HEK293T (cell line): ENCODE measurements at regions not wholly inside any gene's neighbourhood (a gene's known extent, or its start where the extent isn't known, plus 50 kb on each side); places are given as distances from the start of the nearest gene placed in this dataset.

Experiments
- CTCF ChIA-PET: fragments of 350-600 bp; formaldehyde crosslinking; extraction: SDS; loops from one replicate; lab custom pipeline; 2021; ENCODE audit warnings: antibody characterized with exemption, inconsistent platforms; lab: Yijun Ruan, JAX
- POLR2A ChIA-PET: fragments of 350-600 bp; formaldehyde crosslinking; extraction: SDS; loops from one replicate; lab custom pipeline; 2020; ENCODE audit warnings: antibody characterized with exemption, inconsistent platforms; lab: Yijun Ruan, JAX
- DNase-seq: peaks from one replicate; pipeline ENCODE4 v3.0.0; 2012; ENCODE audit warnings: mixed read lengths; ENCODE audit errors: extremely low spot score
- ARNT ChIP-seq: fragments of 450-650 bp; IDR thresholded peaks from 2 replicates; pipeline ENCODE4 v1.6.1; 2017; ENCODE audit warnings: mild to moderate bottlenecking
- BHLHE40 ChIP-seq: fragments of 450-650 bp; IDR thresholded peaks from 2 replicates; pipeline ENCODE4 v1.6.1; 2016; ENCODE audit warnings: mild to moderate bottlenecking, moderate library complexity, borderline replicate concordance
- CTBP1 ChIP-seq: fragments of 450-650 bp; IDR thresholded peaks from 2 replicates; pipeline ENCODE4 v1.6.1; 2016; ENCODE audit warnings: borderline replicate concordance
- ELF4 ChIP-seq: fragments of 450-650 bp; IDR thresholded peaks from 2 replicates; pipeline ENCODE4 v1.6.1; 2017; ENCODE audit warnings: antibody characterized with exemption
- FOXA1 ChIP-seq: fragments of 450-650 bp; IDR thresholded peaks from 2 replicates; pipeline ENCODE4 v1.6.1; 2016; ENCODE audit warnings: mild to moderate bottlenecking
- FOXK2 ChIP-seq: fragments of 450-650 bp; IDR thresholded peaks from 2 replicates; pipeline ENCODE4 v1.6.1; 2016; ENCODE audit warnings: mild to moderate bottlenecking
- FOXM1 ChIP-seq: fragments of 450-650 bp; IDR thresholded peaks from 2 replicates; pipeline ENCODE4 v1.6.1; 2017; ENCODE audit warnings: mild to moderate bottlenecking, borderline replicate concordance
- HDGF ChIP-seq: fragments of 450-650 bp; IDR thresholded peaks from 2 replicates; pipeline ENCODE4 v1.6.1; 2017; ENCODE audit warnings: antibody characterized with exemption, borderline replicate concordance
- L3MBTL2 ChIP-seq: fragments of 450-650 bp; conservative IDR thresholded peaks from 2 replicates; pipeline ENCODE4 v1.6.1; 2016; ENCODE audit warnings: mild to moderate bottlenecking
- LEF1 ChIP-seq: fragments of 450-650 bp; IDR thresholded peaks from 2 replicates; pipeline ENCODE4 v1.6.1; 2017; ENCODE audit warnings: mild to moderate bottlenecking, borderline replicate concordance
- NFRKB ChIP-seq: fragments of 450-650 bp; IDR thresholded peaks from 2 replicates; pipeline ENCODE4 v1.6.1; 2016; ENCODE audit warnings: mild to moderate bottlenecking, moderate library complexity
- SP1 ChIP-seq: fragments of 450-650 bp; IDR thresholded peaks from 2 replicates; pipeline ENCODE4 v1.6.1; 2017
- SUZ12 ChIP-seq: fragments of 450-650 bp; IDR thresholded peaks from 2 replicates; pipeline ENCODE4 v1.6.1; 2016; ENCODE audit warnings: mild to moderate bottlenecking
- TARDBP ChIP-seq: fragments of 450-650 bp; IDR thresholded peaks from 2 replicates; pipeline ENCODE4 v1.6.1; 2016
- ZNF384 ChIP-seq: fragments of 450-650 bp; IDR thresholded peaks from 2 replicates; pipeline ENCODE4 v1.6.1; 2016
- TF ChIP-seq, protein P1 (sequence below): fragments of 450-650 bp; IDR thresholded peaks from 2 replicates; pipeline ENCODE4 v1.6.1; 2016

DNA sequence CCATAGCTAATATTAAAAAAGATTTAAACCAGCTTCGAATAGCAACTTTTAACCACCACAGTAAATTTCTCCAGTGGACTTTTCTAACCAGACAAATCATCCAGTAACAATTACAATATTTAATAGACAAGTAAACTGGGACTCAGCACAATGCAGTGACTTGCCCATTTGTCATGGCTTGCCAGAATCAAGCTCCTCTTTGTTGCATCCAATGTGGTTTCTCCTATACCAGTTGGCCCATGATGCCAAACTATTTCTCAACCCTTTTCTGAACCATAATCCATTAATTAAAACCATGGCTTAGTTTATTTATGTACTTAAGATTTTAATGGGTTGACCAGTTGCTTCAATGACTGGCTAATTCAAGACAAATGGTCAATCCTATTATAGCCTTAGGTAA lies 64.4 kb downstream of the DIO2 start:
- POLR2A ChIA-PET: no interaction called here
- no peak for DNase-seq
- CTCF ChIA-PET: no interaction called here
- no peak for TF ChIP-seq L3MBTL2
- no peak for TF ChIP-seq SUZ12
- no peak for TF ChIP-seq NFRKB
- no peak for TF ChIP-seq ARNT
- no peak for TF ChIP-seq FOXK2
- no peak for TF ChIP-seq CTBP1
- no peak for TF ChIP-seq TARDBP
- no peak for TF ChIP-seq ZNF384
- TF ChIP-seq, protein P1, sequence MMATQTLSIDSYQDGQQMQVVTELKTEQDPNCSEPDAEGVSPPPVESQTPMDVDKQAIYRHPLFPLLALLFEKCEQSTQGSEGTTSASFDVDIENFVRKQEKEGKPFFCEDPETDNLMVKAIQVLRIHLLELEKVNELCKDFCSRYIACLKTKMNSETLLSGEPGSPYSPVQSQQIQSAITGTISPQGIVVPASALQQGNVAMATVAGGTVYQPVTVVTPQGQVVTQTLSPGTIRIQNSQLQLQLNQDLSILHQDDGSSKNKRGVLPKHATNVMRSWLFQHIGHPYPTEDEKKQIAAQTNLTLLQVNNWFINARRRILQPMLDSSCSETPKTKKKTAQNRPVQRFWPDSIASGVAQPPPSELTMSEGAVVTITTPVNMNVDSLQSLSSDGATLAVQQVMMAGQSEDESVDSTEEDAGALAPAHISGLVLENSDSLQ: no peak
- TF ChIP-seq FOXM1: no peak
- TF ChIP-seq FOXA1: no peak
- no peak for TF ChIP-seq HDGF
- no peak for TF ChIP-seq LEF1
- TF ChIP-seq SP1: no peak
- TF ChIP-seq ELF4: no peak
- no peak for TF ChIP-seq BHLHE40

DNA sequence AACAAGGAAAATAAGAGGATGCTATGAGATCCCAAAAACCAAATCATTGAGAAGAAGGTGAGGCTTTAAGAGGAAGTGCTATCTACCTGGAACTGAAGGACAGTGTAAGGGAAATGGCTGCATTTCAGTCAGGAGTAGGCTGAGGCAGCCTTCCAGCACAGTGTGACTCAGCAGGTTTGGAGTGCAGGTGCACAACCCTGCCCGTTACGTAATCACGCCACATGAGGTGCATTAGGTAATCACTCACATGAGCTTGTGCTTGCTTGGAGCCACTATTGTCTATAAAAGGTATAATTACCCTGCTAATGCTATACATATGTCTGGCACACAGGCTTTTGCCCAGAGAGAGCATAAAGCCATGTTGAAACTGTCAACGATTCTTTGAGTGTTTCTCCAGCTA lies 74.9 kb downstream of the DIO2 start:
- no peak for TF ChIP-seq FOXK2
- TF ChIP-seq LEF1: no peak
- no peak for TF ChIP-seq BHLHE40
- TF ChIP-seq L3MBTL2: no peak
- no peak for TF ChIP-seq SP1
- TF ChIP-seq, protein P1: no peak
- POLR2A ChIA-PET: no interaction called here
- no peak for DNase-seq
- CTCF ChIA-PET: no interaction called here

DNA sequence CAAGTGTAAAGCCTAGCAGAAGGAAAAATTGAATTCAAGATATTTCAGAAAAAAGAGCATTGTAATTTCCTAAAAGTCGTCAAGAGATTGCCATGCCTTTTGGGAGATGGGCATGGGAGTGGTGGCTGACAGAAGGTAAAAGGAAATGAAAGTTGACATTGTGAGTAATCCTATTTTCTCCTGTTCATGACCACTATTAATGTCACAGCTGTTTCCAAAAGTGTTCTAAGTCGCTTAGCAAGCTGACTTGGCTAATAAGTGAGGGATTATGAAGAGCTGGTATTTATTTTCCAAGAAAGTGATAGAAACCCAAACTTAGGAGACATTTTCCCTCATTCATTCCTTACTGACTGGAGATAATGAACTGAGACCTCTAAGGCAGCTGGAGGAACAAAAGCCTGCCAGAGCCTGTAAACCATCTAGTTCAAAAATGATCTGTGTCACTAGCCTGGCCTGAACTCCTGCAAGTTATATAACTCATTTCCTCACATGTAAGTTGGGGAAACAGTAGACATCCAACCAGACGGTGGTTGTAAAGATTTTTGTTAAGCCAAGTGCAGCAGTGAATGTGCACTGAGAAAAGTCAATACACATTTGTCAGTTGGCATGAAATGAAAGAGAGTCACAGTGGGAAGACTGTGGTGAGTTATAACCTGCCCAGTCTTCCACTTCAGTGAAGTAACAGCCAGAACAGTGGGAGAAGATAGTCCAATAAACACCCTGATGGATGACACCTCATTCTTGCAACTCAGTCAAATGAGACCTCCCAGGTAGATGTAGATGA lies 75.8 kb downstream of the DIO2 start:
- POLR2A ChIA-PET: no interaction called here
- no peak for DNase-seq
- TF ChIP-seq FOXA1: no peak
- no peak for TF ChIP-seq ZNF384
- TF ChIP-seq FOXK2: no peak
- TF ChIP-seq HDGF: no peak
- TF ChIP-seq NFRKB: no peak
- TF ChIP-seq SUZ12: no peak
- no peak for TF ChIP-seq L3MBTL2
- TF ChIP-seq TARDBP: no peak
- TF ChIP-seq LEF1: no peak
- no peak for TF ChIP-seq SP1
- no peak for TF ChIP-seq ELF4
- TF ChIP-seq, protein P1: no peak
- no peak for TF ChIP-seq BHLHE40
- TF ChIP-seq CTBP1: no peak
- no peak for TF ChIP-seq FOXM1
- no peak for TF ChIP-seq ARNT
- CTCF ChIA-PET: no interaction called here

DNA sequence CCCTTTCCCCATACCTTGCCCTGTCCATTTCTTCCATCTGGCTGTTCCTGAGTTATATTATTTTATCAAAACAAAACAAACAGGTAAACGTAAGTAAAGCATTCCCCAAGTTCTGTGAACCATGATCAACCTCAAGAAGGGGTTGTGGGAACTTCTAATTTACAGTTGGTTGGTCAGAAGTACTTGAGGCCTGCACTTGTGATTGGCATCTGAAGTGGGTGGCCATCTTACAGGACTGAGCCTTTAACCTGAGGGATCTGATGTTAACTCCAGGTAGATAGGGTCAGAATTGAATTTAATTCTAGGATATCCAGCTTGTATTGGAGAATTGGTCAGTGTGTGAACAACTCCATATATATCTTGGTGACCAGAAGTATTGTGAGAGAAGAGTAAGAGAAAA lies 77.0 kb downstream of the DIO2 start:
- CTCF ChIA-PET: no interaction called here
- DNase-seq: no peak
- POLR2A ChIA-PET: no interaction called here
- TF ChIP-seq ARNT (no peak), HDGF (no peak), NFRKB (no peak), LEF1 (no peak), FOXM1 (no peak), FOXA1 (no peak), SP1 (no peak), TARDBP (no peak), SUZ12 (no peak), BHLHE40 (no peak), ELF4 (no peak), ZNF384 (no peak)
- TF ChIP-seq, protein P1: no peak

DNA sequence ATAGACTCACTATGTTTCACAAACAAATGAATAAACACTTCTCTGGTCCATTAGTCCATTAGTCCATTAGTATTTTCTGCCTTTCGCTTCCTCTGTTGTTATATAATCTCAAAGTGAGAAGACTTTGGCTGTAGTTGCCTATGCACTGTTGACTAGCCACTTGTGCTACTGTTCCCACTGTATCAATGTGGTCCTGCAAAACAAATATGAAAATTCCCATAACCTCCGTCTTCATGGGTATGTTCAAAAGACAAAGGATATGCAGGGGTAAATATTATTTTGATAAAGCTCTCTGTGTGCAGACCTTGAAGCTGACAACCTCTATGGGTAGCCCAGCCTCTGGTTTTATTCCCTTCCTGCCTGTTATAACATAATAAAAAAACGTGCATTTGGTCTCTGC lies 77.8 kb downstream of the DIO2 start:
- DNase-seq: no peak
- ChIA-PET POLR2A (no interaction called here), CTCF (no interaction called here)
- no peak for TF ChIP-seq ZNF384
- TF ChIP-seq HDGF: no peak
- TF ChIP-seq FOXA1: no peak
- TF ChIP-seq BHLHE40: no peak
- no peak for TF ChIP-seq FOXK2
- no peak for TF ChIP-seq FOXM1
- no peak for TF ChIP-seq SUZ12
- no peak for TF ChIP-seq LEF1
- TF ChIP-seq NFRKB: no peak
- TF ChIP-seq ELF4: no peak
- TF ChIP-seq, protein P1: no peak
- TF ChIP-seq ARNT: no peak
